Coronary artery (tissue), 2 donors: ENCODE measurements at regions not wholly inside any gene's neighbourhood (a gene's known extent, or its start where the extent isn't known, plus 50 kb on each side); places are given as distances from the start of the nearest gene placed in this dataset.

Source experiments
- DNase-seq: peaks from one replicate; pipeline ENCODE4 v3.0.0-alpha.2; 2017; ENCODE audit warnings: low spot score
- H3K27ac ChIP-seq, 2 donors: fragments of 200-600 bp; sonication (generic); one replicate each; pipeline ENCODE4 v1.5.1; 2016 to 2019
- H3K4me3 ChIP-seq: fragments of 200-600 bp; sonication (generic); 2 replicates; pipeline ENCODE4 v1.5.1; 2016; ENCODE audit warnings: mild to moderate bottlenecking, moderate library complexity
- CTCF ChIP-seq: fragments of 200-600 bp; sonication (generic); IDR thresholded peaks from one replicate; pipeline ENCODE4 v1.5.1; 2019; ENCODE audit warnings: antibody characterized with exemption

DNA sequence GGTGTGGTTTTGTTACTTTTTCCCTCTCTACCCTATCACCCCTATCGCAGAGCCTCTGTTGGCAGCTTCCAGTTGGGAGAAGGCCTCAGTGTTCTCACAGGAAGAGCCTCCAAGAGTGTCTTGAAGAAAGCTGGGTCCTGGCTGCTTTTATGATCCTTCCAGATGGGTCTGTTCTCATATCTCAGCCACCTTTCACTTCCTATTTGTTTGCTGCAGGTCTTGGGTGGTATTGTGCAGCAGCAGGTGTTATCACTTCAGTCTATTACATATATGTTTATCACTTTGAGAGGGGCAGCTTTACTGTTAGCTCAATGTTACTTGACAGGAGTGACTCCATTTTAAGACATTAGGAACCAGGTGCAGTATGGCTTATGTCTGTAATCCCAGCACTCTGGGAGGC, 59.2 kb upstream of the GDNF start:
- H3K27ac ChIP-seq: no peak overlapping the region
- H3K4me3 ChIP-seq: no peak overlapping the region
- no peak for TF ChIP-seq CTCF
- no peak for DNase-seq

- TF ChIP-seq CTCF: no peak
- Histone ChIP-seq H3K27ac (no peak overlapping the region), H3K4me3 (no peak overlapping the region)
- DNase-seq: no peak
These were observed 56.3 kb upstream of the GDNF start for GRCh38 chr5:37896159-37896558.

- Histone ChIP-seq H3K27ac (no peak overlapping the region), H3K4me3 (no peak overlapping the region)
- DNase-seq: no peak
- no peak for TF ChIP-seq CTCF
These were observed 53.7 kb upstream of the GDNF start for GRCh38 chr5:37893434-37894134.

DNA sequence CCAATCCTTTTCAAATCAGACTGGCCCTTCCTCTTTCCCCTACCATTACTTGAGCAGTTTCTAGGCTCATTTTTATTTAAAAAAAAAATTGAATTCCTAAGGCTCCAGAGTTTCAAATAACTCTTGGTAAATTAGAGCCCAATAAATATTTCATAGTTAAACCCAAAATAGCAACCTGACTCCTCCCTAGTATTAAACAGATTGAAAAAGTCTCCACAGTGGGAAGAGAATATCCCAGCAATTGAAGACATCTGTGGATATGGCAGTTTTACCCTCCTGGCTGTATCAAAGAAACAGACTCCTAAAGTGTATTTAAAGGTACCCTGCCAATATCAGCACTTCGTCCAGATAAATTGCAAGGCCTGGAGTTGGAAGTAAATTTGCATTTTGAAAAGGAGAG, 52.7 kb upstream of the GDNF start:
- no peak for TF ChIP-seq CTCF
- Histone ChIP-seq H3K27ac (no peak overlapping the region), H3K4me3 (no peak overlapping the region)
- DNase-seq: no peak

- DNase-seq: no peak
- no peak overlapping the region for H3K4me3 ChIP-seq
- no peak overlapping the region for H3K27ac ChIP-seq
- TF ChIP-seq CTCF: no peak
These were observed 52.0 kb upstream of the GDNF start for GRCh38 chr5:37891832-37892231.

DNA sequence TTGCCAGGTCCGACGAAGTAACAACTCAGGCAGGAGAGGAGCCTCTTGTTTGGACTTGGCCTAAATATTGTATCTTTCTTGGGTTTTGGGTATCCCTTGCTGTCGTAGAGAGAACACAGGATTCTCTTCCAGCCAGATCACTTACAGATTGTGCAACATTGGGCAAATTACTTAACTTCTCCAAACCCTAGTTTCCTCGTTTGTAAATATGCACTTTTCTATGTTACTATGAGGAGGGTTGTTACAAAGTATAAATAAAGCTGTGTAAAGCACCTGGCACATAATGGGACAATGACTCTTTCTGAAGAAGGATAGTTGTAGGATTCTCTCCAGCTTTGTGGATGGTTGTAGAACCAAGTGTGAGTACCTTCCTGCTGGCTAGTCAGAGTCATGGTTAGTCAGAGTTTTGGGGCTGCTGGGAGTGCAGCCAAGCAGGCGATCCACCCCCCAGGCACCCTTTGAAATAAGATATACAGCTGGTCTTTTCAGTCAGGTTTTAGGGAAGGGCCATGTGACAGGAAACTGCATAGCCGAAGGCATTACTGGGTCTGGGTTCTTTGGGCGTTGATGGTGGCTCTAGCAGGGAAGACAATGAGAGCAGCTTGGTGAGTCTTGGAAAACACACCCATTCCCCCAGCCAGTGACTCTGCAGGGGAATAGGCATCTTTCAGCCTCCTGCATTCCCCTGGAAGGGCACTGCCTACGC, 49.9 kb upstream of the GDNF start:
- no peak for TF ChIP-seq CTCF
- H3K4me3 ChIP-seq: no peak overlapping the region
- DNase-seq: no peak
- H3K27ac ChIP-seq: no peak overlapping the region
